Neural progenitor cell (in vitro differentiated cells): ENCODE measurements at regions not wholly inside any gene's neighbourhood (a gene's known extent, or its start where the extent isn't known, plus 50 kb on each side); places are given as distances from the start of the nearest gene placed in this dataset.

Source experiments
- DNase-seq: peaks from one replicate; pipeline ENCODE4 v3.0.0-alpha.2; 2016; ENCODE audit warnings: low spot score
- H2AFZ ChIP-seq: fragments of 200-600 bp; sonication (generic); replicated peaks from 2 replicates; pipeline ENCODE4 v1.6.1; 2016; ENCODE audit warnings: antibody characterized with exemption
- H3F3A ChIP-seq: fragments of 200-600 bp; sonication (generic); 2 replicates; pipeline ENCODE4 v1.6.1; 2016; ENCODE audit warnings: antibody characterized with exemption, low read depth
- H3K27ac ChIP-seq: fragments of 200-600 bp; sonication (generic); 2 replicates; pipeline ENCODE4 v1.5.1; 2016; ENCODE audit warnings: mild to moderate bottlenecking
- H3K27me3 ChIP-seq: fragments of 200-600 bp; sonication (generic); 2 replicates; pipeline ENCODE4 v1.6.1; 2016; ENCODE audit warnings: mild to moderate bottlenecking, moderate library complexity
- H3K36me3 ChIP-seq: fragments of 200-600 bp; sonication (generic); 2 replicates; pipeline ENCODE4 v1.5.1; 2016
- H3K4me1 ChIP-seq: fragments of 200-600 bp; sonication (generic); 2 replicates; pipeline ENCODE4 v1.6.1; 2016; ENCODE audit warnings: mixed run types
- H3K4me2 ChIP-seq: fragments of 200-600 bp; sonication (generic); 2 replicates; pipeline ENCODE4 v1.6.1; 2016
- H3K4me3 ChIP-seq: fragments of 200-600 bp; sonication (generic); 2 replicates; pipeline ENCODE4 v1.5.1; 2016
- H3K79me2 ChIP-seq: fragments of 200-600 bp; sonication (generic); 2 replicates; pipeline ENCODE4 v1.6.1; 2016; ENCODE audit warnings: low read depth
- H3K9ac ChIP-seq: fragments of 200-600 bp; sonication (generic); 2 replicates; pipeline ENCODE4 v1.6.1; 2016
- H3K9me3 ChIP-seq: fragments of 200-600 bp; sonication (generic); 2 replicates; pipeline ENCODE4 v1.5.1; 2016; ENCODE audit warnings: low read depth
- H4K20me1 ChIP-seq: fragments of 200-600 bp; sonication (generic); 2 replicates; pipeline ENCODE4 v1.6.1; 2016; ENCODE audit warnings: low read depth
- H3K27ac Mint-ChIP-seq: 3 replicates; pipeline ENCODE4 v1.8.0; 2021; ENCODE audit warnings: mixed read lengths
- H3K27me3 Mint-ChIP-seq: 2 replicates; pipeline ENCODE4 v1.8.0; 2022; ENCODE audit warnings: low read depth, mild to moderate bottlenecking, inconsistent platforms, moderate library complexity, mixed read lengths; ENCODE audit not compliant: insufficient read depth
- H3K36me3 Mint-ChIP-seq: 3 replicates; pipeline ENCODE4 v1.8.0; 2021; ENCODE audit warnings: mixed read lengths
- H3K4me1 Mint-ChIP-seq: 3 replicates; pipeline ENCODE4 v1.8.0; 2021; ENCODE audit warnings: mixed read lengths
- H3K4me3 Mint-ChIP-seq: 3 replicates; pipeline ENCODE4 v1.8.0; 2021; ENCODE audit warnings: mild to moderate bottlenecking, moderate library complexity, mixed read lengths
- H3K9me3 Mint-ChIP-seq: 3 replicates; pipeline ENCODE4 v1.8.0; 2020; ENCODE audit warnings: mixed read lengths
- EZH2 ChIP-seq: fragments of 200-600 bp; sonication (generic); IDR thresholded peaks from 2 replicates; pipeline ENCODE4 v1.6.1; 2017; ENCODE audit warnings: antibody characterized with exemption, mild to moderate bottlenecking, moderate library complexity
- EZH2phosphoT487 ChIP-seq: fragments of 200-600 bp; sonication (generic); IDR thresholded peaks from 2 replicates; pipeline ENCODE4 v1.6.1; 2017; ENCODE audit warnings: antibody characterized with exemption
- TF ChIP-seq, protein P1 (sequence below): fragments of 200-600 bp; sonication (generic); IDR thresholded peaks from 2 replicates; pipeline ENCODE4 v1.5.1; 2017; ENCODE audit warnings: antibody characterized with exemption, mild to moderate bottlenecking

DNA sequence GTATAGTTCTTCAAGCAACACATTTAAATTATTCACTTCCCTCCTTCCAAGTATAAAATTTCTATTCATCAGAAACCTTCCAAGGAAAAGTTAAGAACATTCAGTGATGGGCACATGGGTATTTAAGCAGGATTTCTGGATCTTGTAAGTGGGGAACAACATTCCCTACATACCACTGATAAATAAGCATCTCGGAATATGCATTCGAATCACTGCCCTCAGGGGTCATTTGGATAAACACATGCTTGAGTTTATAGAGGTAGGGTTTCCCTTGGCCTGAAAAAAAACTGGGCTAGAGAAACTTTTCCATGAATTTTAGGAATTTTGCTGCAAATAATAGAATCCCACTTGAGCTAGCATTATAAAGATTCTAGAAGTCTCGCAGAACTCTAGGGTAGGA, 143.9 kb downstream of the SOX3 start:
- no peaks in the 10 kb centered on the region for H3K79me2 ChIP-seq
- no peak overlapping the region for H3K4me3 ChIP-seq
- Mint-ChIP-seq H3K9me3 (no peaks in the 10 kb centered on the region), H3K27me3 (no peaks in the 10 kb centered on the region), H3K27ac (no peak overlapping the region), H3K36me3 (no peaks in the 10 kb centered on the region), H3K4me1 (peaks cover 5% of the 10 kb centered on the region), H3K4me3 (no peak overlapping the region)
- no peaks in the 10 kb centered on the region for H3K36me3 ChIP-seq
- no peak overlapping the region for H3K9ac ChIP-seq
- no peaks in the 10 kb centered on the region for H3K27me3 ChIP-seq
- DNase-seq, result no peak
- H3K4me2 ChIP-seq, result no peak overlapping the region
- H2AFZ ChIP-seq, result no peak overlapping the region
- no peaks in the 10 kb centered on the region for H3F3A ChIP-seq
- no peak overlapping the region for H3K27ac ChIP-seq
- TF ChIP-seq EZH2phosphoT487 (no peak), EZH2 (no peak)
- TF ChIP-seq, protein P1, sequence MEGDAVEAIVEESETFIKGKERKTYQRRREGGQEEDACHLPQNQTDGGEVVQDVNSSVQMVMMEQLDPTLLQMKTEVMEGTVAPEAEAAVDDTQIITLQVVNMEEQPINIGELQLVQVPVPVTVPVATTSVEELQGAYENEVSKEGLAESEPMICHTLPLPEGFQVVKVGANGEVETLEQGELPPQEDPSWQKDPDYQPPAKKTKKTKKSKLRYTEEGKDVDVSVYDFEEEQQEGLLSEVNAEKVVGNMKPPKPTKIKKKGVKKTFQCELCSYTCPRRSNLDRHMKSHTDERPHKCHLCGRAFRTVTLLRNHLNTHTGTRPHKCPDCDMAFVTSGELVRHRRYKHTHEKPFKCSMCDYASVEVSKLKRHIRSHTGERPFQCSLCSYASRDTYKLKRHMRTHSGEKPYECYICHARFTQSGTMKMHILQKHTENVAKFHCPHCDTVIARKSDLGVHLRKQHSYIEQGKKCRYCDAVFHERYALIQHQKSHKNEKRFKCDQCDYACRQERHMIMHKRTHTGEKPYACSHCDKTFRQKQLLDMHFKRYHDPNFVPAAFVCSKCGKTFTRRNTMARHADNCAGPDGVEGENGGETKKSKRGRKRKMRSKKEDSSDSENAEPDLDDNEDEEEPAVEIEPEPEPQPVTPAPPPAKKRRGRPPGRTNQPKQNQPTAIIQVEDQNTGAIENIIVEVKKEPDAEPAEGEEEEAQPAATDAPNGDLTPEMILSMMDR, result no peak
- no peaks in the 10 kb centered on the region for H3K9me3 ChIP-seq
- no peaks in the 10 kb centered on the region for H4K20me1 ChIP-seq
- H3K4me1 ChIP-seq, result no peaks in the 10 kb centered on the region

DNA sequence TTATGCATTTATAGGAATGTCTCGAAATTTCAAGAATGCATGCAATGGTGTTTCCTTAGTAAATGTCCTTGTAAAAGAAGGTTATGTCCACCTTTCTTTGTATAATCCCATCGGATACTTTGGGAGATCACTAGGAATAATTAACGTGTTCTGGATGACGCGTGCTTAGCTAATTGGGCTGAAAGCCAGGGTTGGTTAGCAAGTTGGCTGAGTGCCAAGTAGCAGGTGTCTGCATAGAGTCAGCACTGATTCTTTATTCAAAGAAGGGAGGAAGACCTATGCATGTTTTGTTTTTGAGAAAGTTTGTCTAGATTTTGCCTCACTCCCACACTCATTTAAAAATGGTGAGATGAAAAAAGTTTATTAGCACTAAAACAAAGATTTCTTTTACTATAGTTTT, 144.6 kb downstream of the SOX3 start:
- Histone ChIP-seq H3K9me3 (no peaks in the 10 kb centered on the region), H3K4me1 (no peaks in the 10 kb centered on the region), H3K27me3 (no peaks in the 10 kb centered on the region), H3K9ac (no peak overlapping the region), H3F3A (no peaks in the 10 kb centered on the region), H4K20me1 (no peaks in the 10 kb centered on the region), H3K4me2 (no peak overlapping the region), H3K36me3 (no peaks in the 10 kb centered on the region), H3K79me2 (no peaks in the 10 kb centered on the region), H2AFZ (no peak overlapping the region), H3K27ac (no peak overlapping the region), H3K4me3 (no peak overlapping the region)
- no peak for TF ChIP-seq EZH2
- no peak for TF ChIP-seq EZH2phosphoT487
- TF ChIP-seq, protein P1, result no peak
- no peak overlapping the region for H3K4me3 Mint-ChIP-seq
- H3K27me3 Mint-ChIP-seq, result no peaks in the 10 kb centered on the region
- H3K36me3 Mint-ChIP-seq, result no peaks in the 10 kb centered on the region
- peak; percentile 8 for DNase-seq
- H3K9me3 Mint-ChIP-seq, result no peaks in the 10 kb centered on the region
- H3K4me1 Mint-ChIP-seq, result peaks cover 11% of the 10 kb centered on the region
- no peak overlapping the region for H3K27ac Mint-ChIP-seq

DNA sequence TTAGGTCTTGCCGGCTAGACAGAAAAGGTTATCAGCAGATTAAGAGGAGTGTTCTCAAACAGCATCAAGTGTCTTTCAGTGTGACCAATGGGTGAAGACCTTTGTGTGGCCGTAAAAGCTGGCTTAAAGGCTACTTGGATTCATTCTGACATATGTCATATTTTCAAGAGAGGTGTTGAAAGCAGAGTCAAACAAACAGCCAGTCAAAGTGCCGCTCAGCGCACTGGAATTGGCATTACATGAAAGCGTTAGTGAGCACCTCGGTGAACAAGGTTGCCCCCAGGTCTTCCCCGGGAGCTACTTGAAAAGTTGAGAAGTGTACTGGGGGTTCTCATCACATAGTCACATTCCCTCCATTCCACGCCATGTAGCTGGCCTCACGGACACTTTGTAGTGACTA, 148.9 kb downstream of the SOX3 start:
- H3K27ac Mint-ChIP-seq, result no peak overlapping the region
- no peaks in the 10 kb centered on the region for H3K27me3 ChIP-seq
- H3K27ac ChIP-seq, result no peak overlapping the region
- TF ChIP-seq, protein P1, result no peak
- TF ChIP-seq EZH2phosphoT487 (no peak), EZH2 (no peak)
- H3K4me3 ChIP-seq, result no peak overlapping the region
- H3F3A ChIP-seq, result no peaks in the 10 kb centered on the region
- no peaks in the 10 kb centered on the region for H3K36me3 ChIP-seq
- H3K36me3 Mint-ChIP-seq, result no peaks in the 10 kb centered on the region
- no peak overlapping the region for H2AFZ ChIP-seq
- no peak overlapping the region for H3K4me2 ChIP-seq
- DNase-seq, result no peak
- H3K27me3 Mint-ChIP-seq, result no peaks in the 10 kb centered on the region
- H4K20me1 ChIP-seq, result no peaks in the 10 kb centered on the region
- H3K9me3 Mint-ChIP-seq, result no peaks in the 10 kb centered on the region
- no peaks in the 10 kb centered on the region for H3K4me1 ChIP-seq
- no peak overlapping the region for H3K9ac ChIP-seq
- no peaks in the 10 kb centered on the region for H3K79me2 ChIP-seq
- no peaks in the 10 kb centered on the region for H3K9me3 ChIP-seq
- H3K4me3 Mint-ChIP-seq, result no peak overlapping the region
- peaks cover 19% of the 10 kb centered on the region for H3K4me1 Mint-ChIP-seq

DNA sequence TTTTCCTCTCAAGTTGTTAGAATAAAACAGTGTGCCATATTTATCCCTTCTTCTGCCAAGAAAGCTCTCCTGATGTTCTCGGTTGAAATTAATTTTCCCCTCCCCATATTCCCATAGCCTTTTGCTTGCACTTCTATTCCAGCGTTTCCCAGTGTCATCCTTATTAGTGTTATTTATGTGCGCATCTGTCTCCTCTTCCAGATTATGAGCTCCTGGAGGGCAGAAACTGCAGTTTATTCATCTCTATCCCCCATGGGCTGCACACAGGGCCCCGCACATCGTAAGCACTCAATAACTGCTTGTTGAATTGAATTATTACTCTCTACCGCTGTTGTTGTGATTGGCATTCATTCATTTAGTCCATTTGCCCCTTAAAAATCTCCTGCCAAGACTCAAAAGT, 149.4 kb downstream of the SOX3 start:
- no peaks in the 10 kb centered on the region for H3K9me3 ChIP-seq
- Mint-ChIP-seq H3K36me3 (no peaks in the 10 kb centered on the region), H3K27ac (no peak overlapping the region), H3K9me3 (no peaks in the 10 kb centered on the region), H3K4me3 (no peak overlapping the region), H3K27me3 (no peaks in the 10 kb centered on the region), H3K4me1 (peaks cover 14% of the 10 kb centered on the region)
- H3K27ac ChIP-seq, result no peak overlapping the region
- TF ChIP-seq EZH2phosphoT487 (no peak), EZH2 (no peak)
- TF ChIP-seq, protein P1, result no peak
- H4K20me1 ChIP-seq, result no peaks in the 10 kb centered on the region
- H3K4me2 ChIP-seq, result no peak overlapping the region
- DNase-seq, result no peak
- H3K36me3 ChIP-seq, result no peaks in the 10 kb centered on the region
- no peak overlapping the region for H3K9ac ChIP-seq
- no peak overlapping the region for H3K4me3 ChIP-seq
- no peaks in the 10 kb centered on the region for H3K79me2 ChIP-seq
- no peak overlapping the region for H2AFZ ChIP-seq
- H3K4me1 ChIP-seq, result no peaks in the 10 kb centered on the region
- no peaks in the 10 kb centered on the region for H3K27me3 ChIP-seq
- no peaks in the 10 kb centered on the region for H3F3A ChIP-seq
